GM23338 (cell line): ENCODE measurements at regions not wholly inside any gene's neighbourhood (a gene's known extent, or its start where the extent isn't known, plus 50 kb on each side); places are given as distances from the start of the nearest gene placed in this dataset.

Source experiments
- CREB1 ChIP-seq: fragments of 250-450 bp; sonication (Bioruptor Pico); IDR thresholded peaks from 2 replicates; pipeline ENCODE4 v1.5.0; 2020; ENCODE audit warnings: low read depth, mild to moderate bottlenecking, moderate library complexity
- CTCF ChIP-seq, 2 experiments: fragments of 200-600 bp in 1 of 2; sonication (generic) in 1 of 2; conservative IDR thresholded peaks; 2 replicates each; pipeline versions ENCODE4 v1.5.1 to v1.6.1; 2016 to 2017; ENCODE audit warnings: antibody characterized with exemption in 2 of 2, low read depth in 2 of 2, mild to moderate bottlenecking in 2 of 2, moderate library complexity in 1 of 2
- EZH2 ChIP-seq: fragments of 200-600 bp; sonication (generic); IDR thresholded peaks from one replicate; pipeline ENCODE4 v1.8.0; 2017; ENCODE audit warnings: antibody characterized with exemption, mild to moderate bottlenecking, low read depth; ENCODE audit not compliant: unreplicated experiment
- EZH2phosphoT487 ChIP-seq: fragments of 200-600 bp; sonication (generic); IDR thresholded peaks from one replicate; pipeline ENCODE4 v1.8.1; 2018; ENCODE audit warnings: antibody characterized with exemption; ENCODE audit not compliant: unreplicated experiment
- JUNB ChIP-seq: IDR thresholded peaks from one replicate; pipeline ENCODE4 v1.6.1; 2016; ENCODE audit warnings: antibody characterized with exemption; ENCODE audit not compliant: unreplicated experiment
- POLR2AphosphoS5 ChIP-seq: IDR thresholded peaks from 2 replicates; pipeline ENCODE4 v1.6.1; 2016; ENCODE audit warnings: antibody characterized with exemption, low read depth
- REST ChIP-seq: IDR thresholded peaks from one replicate; pipeline ENCODE4 v1.6.1; 2018; ENCODE audit warnings: antibody characterized with exemption; ENCODE audit not compliant: unreplicated experiment
- STAT1 ChIP-seq: IDR thresholded peaks from one replicate; pipeline ENCODE4 v1.6.1; 2016; ENCODE audit warnings: antibody characterized with exemption; ENCODE audit not compliant: unreplicated experiment

GRCh38 chr20:57073402-57073801 lies 193.0 kb downstream of the BMP7 start:
- TF ChIP-seq EZH2 (no peak), CTCF (conservative IDR thresholded peaks at IDR 0.05; ENCODE audit: low read depth in 2 of 2) (no peak), CREB1 (CRISPR knock-in tag) (no peak), STAT1 (no peak), POLR2AphosphoS5 (no peak), JUNB (no peak), REST (no peak), EZH2phosphoT487 (no peak)
